NCI-H1694 (cell line): ENCODE measurements at regions not wholly inside any gene's neighbourhood (a gene's known extent, or its start where the extent isn't known, plus 50 kb on each side); places are given as distances from the start of the nearest gene placed in this dataset.

Experiments
- DNase-seq: peaks from one replicate; lab custom pipeline; 2025; lab: John Stamatoyannopoulos, UW

GRCh38 chr10:117865945-117866344 is 180.8 kb downstream of the RAB11FIP2 start:
- DNase-seq: no peak

- no peak for DNase-seq
These were observed 178.6 kb downstream of the RAB11FIP2 start for GRCh38 chr10:117868151-117868550.

GRCh38 chr10:117875793-117876192 is 170.9 kb downstream of the RAB11FIP2 start:
- no peak for DNase-seq

GRCh38 chr10:117876210-117876609 is 170.5 kb downstream of the RAB11FIP2 start:
- no peak for DNase-seq

GRCh38 chr10:117878626-117879025 is 168.1 kb downstream of the RAB11FIP2 start:
- no peak for DNase-seq

GRCh38 chr10:117884093-117884492 is 162.6 kb downstream of the RAB11FIP2 start:
- no peak for DNase-seq

- no peak for DNase-seq
These were observed 162.1 kb downstream of the RAB11FIP2 start for GRCh38 chr10:117884592-117884991.

- no peak for DNase-seq
These were observed 161.4 kb downstream of the RAB11FIP2 start for GRCh38 chr10:117885206-117885829.

- DNase-seq: no peak
These were observed 160.0 kb downstream of the RAB11FIP2 start for GRCh38 chr10:117886766-117887165.

GRCh38 chr10:117889664-117890063 is 157.1 kb downstream of the RAB11FIP2 start:
- DNase-seq: no peak

GRCh38 chr10:117892681-117893220 is 154.0 kb downstream of the RAB11FIP2 start:
- no peak for DNase-seq

- no peak for DNase-seq
These were observed 152.4 kb downstream of the RAB11FIP2 start for GRCh38 chr10:117894339-117894738.

GRCh38 chr10:117896517-117896916 is 150.2 kb downstream of the RAB11FIP2 start:
- no peak for DNase-seq

GRCh38 chr10:117899181-117899683 is 147.5 kb downstream of the RAB11FIP2 start:
- no peak for DNase-seq

- DNase-seq: no peak
These were observed 146.5 kb downstream of the RAB11FIP2 start for GRCh38 chr10:117900280-117900679.

- DNase-seq: no peak
These were observed 142.9 kb downstream of the RAB11FIP2 start for GRCh38 chr10:117903854-117904253.

GRCh38 chr10:117905404-117905803 is 141.3 kb downstream of the RAB11FIP2 start:
- no peak for DNase-seq

- DNase-seq: no peak
These were observed 135.1 kb downstream of the RAB11FIP2 start for GRCh38 chr10:117911684-117912083.

- DNase-seq: no peak
These were observed 132.4 kb downstream of the RAB11FIP2 start for GRCh38 chr10:117914334-117914733.

- DNase-seq: no peak
These were observed 125.8 kb downstream of the RAB11FIP2 start for GRCh38 chr10:117920956-117921355.

- DNase-seq: no peak
These were observed 125.3 kb downstream of the RAB11FIP2 start for GRCh38 chr10:117921421-117921820.

GRCh38 chr10:117924820-117925219 is 121.9 kb downstream of the RAB11FIP2 start:
- no peak for DNase-seq

GRCh38 chr10:117925369-117925768 is 121.4 kb downstream of the RAB11FIP2 start:
- DNase-seq: no peak

- DNase-seq: no peak
These were observed 120.2 kb downstream of the RAB11FIP2 start for GRCh38 chr10:117926491-117926890.
